ENCODE measurements at regions not wholly inside any gene's neighbourhood (a gene's known extent, or its start where the extent isn't known, plus 50 kb on each side); places are given as distances from the start of the nearest gene placed in this dataset.

- CTCF ChIA-PET, result no interaction called here
- no peak for DNase-seq (ENCODE audit: extremely low spot score)
- POLR2A ChIA-PET, result no interaction called here
- TF ChIP-seq FOXK2 (IDR thresholded peaks at IDR 0.05) (no peak), CTBP1 (IDR thresholded peaks at IDR 0.05; ENCODE audit: borderline replicate concordance) (no peak), BHLHE40 (IDR thresholded peaks at IDR 0.05; ENCODE audit: borderline replicate concordance) (no peak), PKNOX1 (IDR thresholded peaks at IDR 0.05) (no peak), L3MBTL2 (conservative IDR thresholded peaks at IDR 0.05) (no peak), SUZ12 (IDR thresholded peaks at IDR 0.05) (no peak), ARNT (IDR thresholded peaks at IDR 0.05) (no peak), NFRKB (IDR thresholded peaks at IDR 0.05) (no peak), FOXM1 (IDR thresholded peaks at IDR 0.05; ENCODE audit: borderline replicate concordance) (no peak), SP1 (IDR thresholded peaks at IDR 0.05) (no peak), ELF4 (IDR thresholded peaks at IDR 0.05) (no peak)
Observed at GRCh38 chr10:59077855-59078254, 98.6 kb upstream of the PHYHIPL start.

- ChIA-PET POLR2A (no interaction called here), CTCF (no interaction called here)
- TF ChIP-seq TARDBP (IDR thresholded peaks at IDR 0.05) (no peak), ELF4 (IDR thresholded peaks at IDR 0.05) (no peak), SUZ12 (IDR thresholded peaks at IDR 0.05) (no peak), SP1 (IDR thresholded peaks at IDR 0.05) (no peak), FOXK2 (IDR thresholded peaks at IDR 0.05) (no peak), ARNT (IDR thresholded peaks at IDR 0.05) (no peak), PKNOX1 (IDR thresholded peaks at IDR 0.05) (no peak), L3MBTL2 (conservative IDR thresholded peaks at IDR 0.05) (no peak), LEF1 (IDR thresholded peaks at IDR 0.05; ENCODE audit: borderline replicate concordance) (no peak), FOXA1 (IDR thresholded peaks at IDR 0.05) (no peak), FOXM1 (IDR thresholded peaks at IDR 0.05; ENCODE audit: borderline replicate concordance) (no peak)
- no peak for DNase-seq (ENCODE audit: extremely low spot score)
Observed at GRCh38 chr10:59078978-59079377, 97.5 kb upstream of the PHYHIPL start.

GRCh38 chr10:59079386-59080226, 96.8 kb upstream of the PHYHIPL start:
- ChIA-PET POLR2A (no interaction called here), CTCF (no interaction called here)
- TF ChIP-seq TARDBP (IDR thresholded peaks at IDR 0.05), result no peak
- TF ChIP-seq FOXK2 (IDR thresholded peaks at IDR 0.05), result no peak
- TF ChIP-seq NFRKB (IDR thresholded peaks at IDR 0.05), result no peak
- no peak for TF ChIP-seq ARNT (IDR thresholded peaks at IDR 0.05)
- TF ChIP-seq PKNOX1 (IDR thresholded peaks at IDR 0.05), result no peak
- TF ChIP-seq BHLHE40 (IDR thresholded peaks at IDR 0.05; ENCODE audit: borderline replicate concordance), result no peak
- no peak for TF ChIP-seq CTBP1 (IDR thresholded peaks at IDR 0.05; ENCODE audit: borderline replicate concordance)
- no peak for TF ChIP-seq HDGF (IDR thresholded peaks at IDR 0.05; ENCODE audit: borderline replicate concordance)
- TF ChIP-seq SP1 (IDR thresholded peaks at IDR 0.05), result no peak
- TF ChIP-seq ELF4 (IDR thresholded peaks at IDR 0.05), result no peak
- TF ChIP-seq FOXM1 (IDR thresholded peaks at IDR 0.05; ENCODE audit: borderline replicate concordance), result no peak
- TF ChIP-seq L3MBTL2 (conservative IDR thresholded peaks at IDR 0.05), result no peak
- no peak for TF ChIP-seq FOXA1 (IDR thresholded peaks at IDR 0.05)
- no peak for TF ChIP-seq ZNF384 (IDR thresholded peaks at IDR 0.05)
- no peak for TF ChIP-seq SUZ12 (IDR thresholded peaks at IDR 0.05)
- no peak for DNase-seq (ENCODE audit: extremely low spot score)

GRCh38 chr10:59082249-59082648, 94.2 kb upstream of the PHYHIPL start:
- no peak for DNase-seq (ENCODE audit: extremely low spot score)
- ChIA-PET CTCF (no interaction called here), POLR2A (no interaction called here)
- TF ChIP-seq PKNOX1 (IDR thresholded peaks at IDR 0.05), result no peak
- TF ChIP-seq SUZ12 (IDR thresholded peaks at IDR 0.05), result no peak
- no peak for TF ChIP-seq NFRKB (IDR thresholded peaks at IDR 0.05)
- no peak for TF ChIP-seq L3MBTL2 (conservative IDR thresholded peaks at IDR 0.05)
- TF ChIP-seq SP1 (IDR thresholded peaks at IDR 0.05), result no peak
- no peak for TF ChIP-seq ARNT (IDR thresholded peaks at IDR 0.05)
- no peak for TF ChIP-seq HDGF (IDR thresholded peaks at IDR 0.05; ENCODE audit: borderline replicate concordance)
- no peak for TF ChIP-seq FOXK2 (IDR thresholded peaks at IDR 0.05)
- TF ChIP-seq TARDBP (IDR thresholded peaks at IDR 0.05), result no peak
- TF ChIP-seq LEF1 (IDR thresholded peaks at IDR 0.05; ENCODE audit: borderline replicate concordance), result no peak
- no peak for TF ChIP-seq FOXM1 (IDR thresholded peaks at IDR 0.05; ENCODE audit: borderline replicate concordance)
- TF ChIP-seq CTBP1 (IDR thresholded peaks at IDR 0.05; ENCODE audit: borderline replicate concordance), result no peak
- no peak for TF ChIP-seq ZNF384 (IDR thresholded peaks at IDR 0.05)
- no peak for TF ChIP-seq BHLHE40 (IDR thresholded peaks at IDR 0.05; ENCODE audit: borderline replicate concordance)
- no peak for TF ChIP-seq ELF4 (IDR thresholded peaks at IDR 0.05)
- TF ChIP-seq FOXA1 (IDR thresholded peaks at IDR 0.05), result no peak

- ChIA-PET CTCF (no interaction called here), POLR2A (no interaction called here)
- no peak for TF ChIP-seq FOXM1 (IDR thresholded peaks at IDR 0.05; ENCODE audit: borderline replicate concordance)
- no peak for DNase-seq (ENCODE audit: extremely low spot score)
Observed at GRCh38 chr10:59085054-59085453, 91.4 kb upstream of the PHYHIPL start.
